Ovary (tissue), 7 donors: ENCODE measurements at regions not wholly inside any gene's neighbourhood (a gene's known extent, or its start where the extent isn't known, plus 50 kb on each side); places are given as distances from the start of the nearest gene placed in this dataset.

Experiments used
- DNase-seq, 5 donors: peaks; one replicate each; pipeline ENCODE4 v3.0.0-alpha.2; 2019 to 2020
- H3K27ac ChIP-seq, 2 donors: fragments of 200-600 bp; one replicate each; pipeline versions ENCODE4 v1.5.1 to v1.8.0; 2019 to 2022
- H3K27me3 ChIP-seq: fragments of 200-600 bp; one replicate; pipeline ENCODE4 v1.8.0; 2022
- H3K36me3 ChIP-seq: fragments of 200-600 bp; sonication (generic); one replicate; pipeline ENCODE4 v1.5.1; 2019
- H3K4me1 ChIP-seq: one replicate; pipeline ENCODE4 v1.8.1; 2013; ENCODE audit warnings: mild to moderate bottlenecking, moderate library complexity; ENCODE audit not compliant: insufficient read depth
- H3K4me3 ChIP-seq: fragments of 200-600 bp; sonication (generic); one replicate; pipeline ENCODE4 v1.5.1; 2017
- H3K9me3 ChIP-seq, 2 donors: fragments of 200-600 bp in 1 of 2; sonication (generic) in 1 of 2; one replicate each; pipeline versions ENCODE4 v1.5.1 to v1.8.1; 2013 to 2019; ENCODE audit warnings: mild to moderate bottlenecking in 1 of 2, moderate library complexity in 1 of 2
- EP300 ChIP-seq: sonication (generic); formaldehyde crosslinking; IDR thresholded peaks from one replicate; pipeline ENCODE4 v1.6.1; 2017; ENCODE audit warnings: antibody characterized with exemption
- POLR2A ChIP-seq: fragments of 450-650 bp; IDR thresholded peaks from one replicate; pipeline ENCODE4 v1.6.1; 2017; ENCODE audit warnings: antibody characterized with exemption, mild to moderate bottlenecking, moderate library complexity
- WGBS, 3 donors: extraction: QIAGEN DNeasy Blood & Tissue Kit in 1 of 3; methylation state at CpG; one replicate each; pipeline versions ENCODE4 v1.1.5 to v1.1.7; 2013 to 2017; 5-methylcytosine and 5-hydroxymethylcytosine counted together
- intact Hi-C, 4 donors: fragments of 100-400 bp; cut with DNase I; formaldehyde crosslinking; loops; one replicate each; pipeline versions ENCODE4 v1.11.0 to v1.15.1; 2022 to 2023
- TF ChIP-seq, protein P1 (sequence below), 3 donors: fragments of 450-650 bp in 2 of 3; fragments of 200-600 bp in 1 of 3; IDR thresholded peaks; one replicate each; pipeline versions ENCODE4 v1.5.1 to v1.8.0; 2016 to 2022; ENCODE audit warnings: antibody characterized with exemption in 3 of 3, mild to moderate bottlenecking in 1 of 3
- donor health status: DM: no; HTN: no; CAD: no; lungs with moderate emphysema.
- donor health status: DM: no; HTN: no; CAD: no.
- donor health status: Bipolar disorder and iron deficiency.
- donor health status: DM: no; HTN: no; CAD: no.
- donor health status: DM: yes; HTN: yes; CAD: no.

DNA sequence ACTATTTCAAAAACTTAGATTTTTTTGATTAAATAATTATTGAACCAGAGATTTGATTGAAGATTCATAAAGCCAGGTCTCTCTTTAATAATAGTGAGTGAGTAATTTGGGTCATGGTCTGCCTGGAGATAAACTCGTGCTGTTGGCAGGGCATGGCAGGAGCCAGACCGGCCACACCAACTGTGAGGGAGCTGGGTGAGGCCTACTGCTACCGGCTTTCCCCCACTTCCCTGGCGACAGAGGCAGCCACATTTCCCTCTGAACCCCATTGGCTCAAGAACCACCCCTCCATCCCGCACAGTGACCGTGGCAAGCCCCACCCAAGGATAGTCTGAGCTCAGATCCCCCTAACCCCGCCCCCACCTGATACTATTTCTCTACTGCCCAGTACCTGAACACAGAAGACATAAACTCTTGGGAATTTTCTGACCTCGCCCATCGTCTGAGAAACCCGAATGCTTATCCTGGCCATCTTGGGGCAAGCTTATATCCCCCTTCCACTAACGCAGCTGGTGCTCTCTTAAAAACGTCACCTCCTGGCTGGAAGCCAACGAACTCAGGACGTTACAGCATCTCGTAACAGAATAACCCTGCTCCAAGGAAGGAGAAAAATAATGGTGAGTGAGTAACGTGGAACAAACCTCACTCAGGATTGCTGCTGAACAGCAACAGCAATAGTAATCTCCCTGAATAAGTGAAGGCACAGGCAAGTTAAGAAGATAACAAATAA, 627.6 kb upstream of the PCDH9 start:
- Histone ChIP-seq H3K4me3 (no peak overlapping the region), H3K27me3 (no peaks in the 10 kb centered on the region), H3K4me1 (no peaks in the 10 kb centered on the region), H3K36me3 (no peaks in the 10 kb centered on the region), H3K9me3 (no peaks in the 10 kb centered on the region), H3K27ac (no peak overlapping the region)
- TF ChIP-seq POLR2A = no peak
- 85 to 87% (median 85%) methylated on average over 16 of the region's 16 CpGs for WGBS, 3 donors
- no peak for DNase-seq
- intact Hi-C loops = no loop called here

DNA sequence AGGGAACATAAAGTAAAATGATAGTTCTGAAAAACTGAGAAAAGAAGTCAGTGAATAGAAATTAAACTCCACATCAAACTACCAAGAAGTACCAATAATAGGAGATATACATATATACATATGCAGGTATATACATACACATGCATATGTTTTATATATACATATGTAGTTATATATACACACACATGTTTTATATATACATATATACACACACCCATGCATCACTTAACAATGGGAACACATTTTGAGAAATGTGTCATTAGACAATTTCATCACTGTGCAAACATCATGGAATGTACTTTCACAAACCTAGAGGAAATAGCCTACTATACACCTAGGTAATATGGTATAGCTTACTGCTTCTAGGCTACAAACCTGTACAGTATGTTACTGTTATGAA, 626.8 kb upstream of the PCDH9 start:
- Histone ChIP-seq H3K9me3 (no peaks in the 10 kb centered on the region), H3K4me1 (no peaks in the 10 kb centered on the region), H3K36me3 (no peaks in the 10 kb centered on the region), H3K27ac (no peak overlapping the region), H3K27me3 (no peaks in the 10 kb centered on the region), H3K4me3 (no peak overlapping the region)
- no peak for DNase-seq
- intact Hi-C loops = no loop called here
- TF ChIP-seq, protein P1, sequence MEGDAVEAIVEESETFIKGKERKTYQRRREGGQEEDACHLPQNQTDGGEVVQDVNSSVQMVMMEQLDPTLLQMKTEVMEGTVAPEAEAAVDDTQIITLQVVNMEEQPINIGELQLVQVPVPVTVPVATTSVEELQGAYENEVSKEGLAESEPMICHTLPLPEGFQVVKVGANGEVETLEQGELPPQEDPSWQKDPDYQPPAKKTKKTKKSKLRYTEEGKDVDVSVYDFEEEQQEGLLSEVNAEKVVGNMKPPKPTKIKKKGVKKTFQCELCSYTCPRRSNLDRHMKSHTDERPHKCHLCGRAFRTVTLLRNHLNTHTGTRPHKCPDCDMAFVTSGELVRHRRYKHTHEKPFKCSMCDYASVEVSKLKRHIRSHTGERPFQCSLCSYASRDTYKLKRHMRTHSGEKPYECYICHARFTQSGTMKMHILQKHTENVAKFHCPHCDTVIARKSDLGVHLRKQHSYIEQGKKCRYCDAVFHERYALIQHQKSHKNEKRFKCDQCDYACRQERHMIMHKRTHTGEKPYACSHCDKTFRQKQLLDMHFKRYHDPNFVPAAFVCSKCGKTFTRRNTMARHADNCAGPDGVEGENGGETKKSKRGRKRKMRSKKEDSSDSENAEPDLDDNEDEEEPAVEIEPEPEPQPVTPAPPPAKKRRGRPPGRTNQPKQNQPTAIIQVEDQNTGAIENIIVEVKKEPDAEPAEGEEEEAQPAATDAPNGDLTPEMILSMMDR (IDR thresholded peaks at IDR 0.05) = no peak
- TF ChIP-seq POLR2A (no peak), EP300 (no peak)

DNA sequence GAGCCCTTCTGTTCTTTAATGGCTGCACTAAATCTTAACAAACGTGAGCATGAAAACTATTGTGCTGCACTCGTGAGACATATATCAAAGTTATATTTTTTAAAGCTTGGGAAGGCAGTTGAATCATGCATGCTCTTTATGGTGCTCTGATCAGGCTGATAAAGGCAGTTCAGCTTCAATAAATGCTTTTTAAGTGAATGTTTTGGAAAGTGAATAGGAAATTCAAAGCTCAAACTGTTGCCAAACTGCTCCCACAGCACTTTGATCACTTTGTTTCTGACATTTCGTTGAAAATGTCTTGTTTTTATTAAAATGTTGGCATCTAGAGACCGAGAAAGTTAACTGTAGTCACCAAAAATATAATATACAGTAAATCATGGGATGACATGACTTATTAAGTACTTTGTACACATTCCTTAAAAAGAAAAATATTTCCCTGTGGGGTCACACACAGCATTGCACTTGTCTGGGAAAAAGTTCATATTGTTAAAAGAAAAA, 625.7 kb upstream of the PCDH9 start:
- intact Hi-C loops = no loop called here
- H3K27me3 ChIP-seq = no peaks in the 10 kb centered on the region
- no peak for DNase-seq
- WGBS, 3 donors = 0 to 4% (median 3%) methylated on average over 4 of the region's 4 CpGs
- TF ChIP-seq POLR2A (no peak), EP300 (no peak)
- TF ChIP-seq, protein P1 (IDR thresholded peaks at IDR 0.05) = no peak
- no peaks in the 10 kb centered on the region for H3K4me1 ChIP-seq
- no peaks in the 10 kb centered on the region for H3K36me3 ChIP-seq
- no peak overlapping the region for H3K27ac ChIP-seq
- H3K4me3 ChIP-seq = no peak overlapping the region
- H3K9me3 ChIP-seq = no peaks in the 10 kb centered on the region

DNA sequence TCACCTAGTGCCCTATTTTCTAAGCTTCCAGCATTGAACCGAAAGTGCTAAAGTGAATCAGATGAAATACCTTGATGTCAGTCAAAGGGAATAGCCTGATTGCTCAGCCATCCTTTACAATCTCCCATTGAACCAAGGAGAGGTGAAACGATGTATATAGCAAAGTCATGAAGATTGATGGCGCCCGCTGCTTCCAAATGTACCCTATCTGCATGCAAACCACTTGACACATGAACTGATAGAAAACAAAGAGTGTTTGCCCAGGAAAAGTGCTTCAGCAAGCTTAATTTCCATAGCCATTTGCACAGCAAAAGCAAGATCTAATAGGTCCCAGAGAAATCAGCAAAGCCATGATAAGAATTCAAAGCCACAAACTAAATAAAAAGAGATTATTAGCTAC, 624.9 kb upstream of the PCDH9 start:
- no peak for DNase-seq
- Histone ChIP-seq H3K4me1 (no peaks in the 10 kb centered on the region), H3K4me3 (no peak overlapping the region), H3K27ac (no peak overlapping the region), H3K27me3 (no peaks in the 10 kb centered on the region), H3K9me3 (no peaks in the 10 kb centered on the region), H3K36me3 (no peaks in the 10 kb centered on the region)
- intact Hi-C loops = no loop called here
- TF ChIP-seq POLR2A (no peak), EP300 (no peak)
- TF ChIP-seq, protein P1 (IDR thresholded peaks at IDR 0.05) = no peak
- WGBS, 3 donors = 78 to 85% (median 83%) methylated on average over 4 of the region's 4 CpGs

DNA sequence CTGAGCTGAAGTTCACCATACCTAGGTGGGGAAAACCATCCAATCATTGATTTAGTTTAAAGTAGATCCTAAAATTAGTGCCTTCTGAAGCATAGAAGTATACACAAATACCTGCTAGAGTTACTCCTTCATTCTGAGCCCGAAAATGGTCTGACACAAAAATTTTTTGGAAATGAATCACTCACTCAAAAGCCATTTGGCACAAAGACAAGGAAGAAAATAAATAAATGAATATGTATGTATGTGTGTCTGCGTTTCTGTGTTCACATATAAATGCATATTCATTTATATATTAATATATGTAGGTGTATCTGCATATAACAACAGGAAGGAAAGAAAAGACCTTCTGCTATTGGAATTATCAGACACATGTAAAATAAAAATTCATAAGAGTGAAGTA, 614.4 kb upstream of the PCDH9 start:
- intact Hi-C loops = no loop called here
- Histone ChIP-seq H3K27ac (no peak overlapping the region), H3K4me3 (no peak overlapping the region), H3K9me3 (no peaks in the 10 kb centered on the region), H3K27me3 (no peaks in the 10 kb centered on the region), H3K4me1 (no peaks in the 10 kb centered on the region), H3K36me3 (no peaks in the 10 kb centered on the region)
- TF ChIP-seq POLR2A (no peak), EP300 (no peak)
- TF ChIP-seq, protein P1 (IDR thresholded peaks at IDR 0.05) = no peak
- 83 to 87% (median 83%) methylated on average over 2 of the region's 2 CpGs for WGBS, 3 donors
- no peak for DNase-seq
